Peyer's patch (tissue), 4 donors: ENCODE measurements at regions not wholly inside any gene's neighbourhood (a gene's known extent, or its start where the extent isn't known, plus 50 kb on each side); places are given as distances from the start of the nearest gene placed in this dataset.

ENCODE experiments used
- DNase-seq, 3 donors: peaks; one replicate each; pipeline ENCODE4 v3.0.0-alpha.2; 2017 to 2019
- H3K27ac ChIP-seq, 4 donors: fragments of 200-600 bp; sonication (generic); one replicate each; pipeline ENCODE4 v1.5.1; 2016 to 2019
- H3K27me3 ChIP-seq, 2 donors: fragments of 200-600 bp; sonication (generic); one replicate each; pipeline ENCODE4 v1.5.1; 2019
- H3K36me3 ChIP-seq, 3 donors: fragments of 200-600 bp; sonication (generic); one replicate each; pipeline ENCODE4 v1.5.1; 2016 to 2019
- H3K4me1 ChIP-seq, 4 donors: fragments of 200-600 bp; sonication (generic); one replicate each; pipeline ENCODE4 v1.5.1; 2016 to 2019
- H3K4me3 ChIP-seq, 4 donors: fragments of 200-600 bp; sonication (generic); 1 replicate in 3 of 4; 2 replicates in 1 of 4; pipeline ENCODE4 v1.5.1; 2016 to 2019; ENCODE audit warnings: mild to moderate bottlenecking in 1 of 4
- H3K9me3 ChIP-seq, 4 donors: fragments of 200-600 bp; sonication (generic); one replicate each; pipeline ENCODE4 v1.5.1; 2016 to 2019; ENCODE audit warnings: mild to moderate bottlenecking in 1 of 4
- POLR2A ChIP-seq, 2 donors: fragments of 450-650 bp; IDR thresholded peaks; one replicate each; pipeline ENCODE4 v1.5.1; 2017; ENCODE audit warnings: antibody characterized with exemption in 2 of 2, mild to moderate bottlenecking in 2 of 2, moderate library complexity in 2 of 2
- TF ChIP-seq, protein P1 (sequence below), 6 experiments: fragments of 450-650 bp in 4 of 6; fragments of 200-600 bp in 2 of 6; sonication (generic) in 1 of 6; IDR thresholded peaks; one replicate each; pipeline ENCODE4 v1.5.1; 2017 to 2019; ENCODE audit warnings: antibody characterized with exemption in 6 of 6, mild to moderate bottlenecking in 3 of 6, moderate library complexity in 1 of 6

DNA sequence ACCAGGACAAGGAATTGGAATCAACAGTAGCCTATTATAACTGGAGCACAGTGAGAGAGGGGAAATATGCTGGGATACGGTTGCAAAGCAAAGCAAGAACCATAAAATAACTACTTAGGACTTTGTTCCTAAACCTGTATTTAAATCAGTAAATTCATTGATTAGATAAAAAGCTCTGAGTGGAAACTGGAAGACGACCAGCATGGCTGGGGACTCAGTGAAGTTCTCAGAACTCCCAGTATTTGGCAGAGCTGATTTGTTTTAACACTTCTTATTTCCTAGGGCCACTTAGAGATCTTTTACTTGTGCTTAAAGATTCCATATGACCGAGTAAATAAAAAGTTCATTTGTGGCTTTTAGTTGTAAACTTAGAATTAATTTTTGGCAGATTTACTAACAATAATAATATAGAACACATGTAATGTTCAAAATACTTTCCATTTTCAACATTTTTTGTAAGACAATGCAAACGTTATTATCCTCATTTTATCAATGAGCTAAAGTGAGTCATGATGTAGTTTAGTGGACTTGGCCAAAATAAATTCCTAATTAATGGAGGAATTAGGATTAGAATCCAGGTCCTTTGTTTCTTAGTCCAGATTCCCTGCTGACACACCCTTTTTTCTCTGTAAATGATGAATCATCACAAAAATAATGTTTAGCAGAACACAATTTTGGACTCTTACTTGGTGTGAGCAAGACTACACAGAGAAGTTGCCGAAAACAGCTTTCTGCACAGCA is 392.9 kb downstream of the GJA1 start:
- H3K27ac ChIP-seq: no peak overlapping the region
- no peaks in the 10 kb centered on the region for H3K4me1 ChIP-seq
- H3K4me3 ChIP-seq: no peak overlapping the region
- H3K9me3 ChIP-seq: no peaks in the 10 kb centered on the region
- H3K27me3 ChIP-seq: no peaks in the 10 kb centered on the region
- no peaks in the 10 kb centered on the region for H3K36me3 ChIP-seq
- TF ChIP-seq, protein P1, sequence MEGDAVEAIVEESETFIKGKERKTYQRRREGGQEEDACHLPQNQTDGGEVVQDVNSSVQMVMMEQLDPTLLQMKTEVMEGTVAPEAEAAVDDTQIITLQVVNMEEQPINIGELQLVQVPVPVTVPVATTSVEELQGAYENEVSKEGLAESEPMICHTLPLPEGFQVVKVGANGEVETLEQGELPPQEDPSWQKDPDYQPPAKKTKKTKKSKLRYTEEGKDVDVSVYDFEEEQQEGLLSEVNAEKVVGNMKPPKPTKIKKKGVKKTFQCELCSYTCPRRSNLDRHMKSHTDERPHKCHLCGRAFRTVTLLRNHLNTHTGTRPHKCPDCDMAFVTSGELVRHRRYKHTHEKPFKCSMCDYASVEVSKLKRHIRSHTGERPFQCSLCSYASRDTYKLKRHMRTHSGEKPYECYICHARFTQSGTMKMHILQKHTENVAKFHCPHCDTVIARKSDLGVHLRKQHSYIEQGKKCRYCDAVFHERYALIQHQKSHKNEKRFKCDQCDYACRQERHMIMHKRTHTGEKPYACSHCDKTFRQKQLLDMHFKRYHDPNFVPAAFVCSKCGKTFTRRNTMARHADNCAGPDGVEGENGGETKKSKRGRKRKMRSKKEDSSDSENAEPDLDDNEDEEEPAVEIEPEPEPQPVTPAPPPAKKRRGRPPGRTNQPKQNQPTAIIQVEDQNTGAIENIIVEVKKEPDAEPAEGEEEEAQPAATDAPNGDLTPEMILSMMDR (IDR thresholded peaks at IDR 0.05): no peak
- no peak for TF ChIP-seq POLR2A (IDR thresholded peaks at IDR 0.05)
- DNase-seq: no peak

DNA sequence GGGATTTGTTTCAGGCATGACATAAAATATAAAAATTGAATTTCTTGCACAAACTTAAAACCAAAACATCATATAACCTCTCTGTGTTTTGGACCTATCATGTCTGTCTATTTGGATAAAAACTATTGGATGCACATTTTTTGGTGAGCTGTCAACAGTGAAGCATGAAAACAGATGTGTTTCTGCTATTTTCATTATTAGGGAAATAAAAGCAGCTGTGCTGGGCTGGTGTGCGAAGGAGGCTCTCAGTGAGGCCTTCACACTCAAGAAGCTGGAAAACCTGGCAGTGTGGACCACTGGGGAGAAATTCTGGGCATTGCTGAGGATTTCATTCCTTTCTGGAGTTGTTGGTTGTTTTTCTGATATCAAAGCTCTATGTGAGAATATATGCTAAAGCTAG is 395.3 kb downstream of the GJA1 start:
- H3K27ac ChIP-seq: no peak overlapping the region
- no peak for TF ChIP-seq POLR2A (IDR thresholded peaks at IDR 0.05)
- TF ChIP-seq, protein P1 (IDR thresholded peaks at IDR 0.05): no peak
- no peaks in the 10 kb centered on the region for H3K27me3 ChIP-seq
- DNase-seq: no peak
- H3K4me3 ChIP-seq: no peak overlapping the region
- no peaks in the 10 kb centered on the region for H3K36me3 ChIP-seq
- H3K4me1 ChIP-seq: no peaks in the 10 kb centered on the region
- no peaks in the 10 kb centered on the region for H3K9me3 ChIP-seq

DNA sequence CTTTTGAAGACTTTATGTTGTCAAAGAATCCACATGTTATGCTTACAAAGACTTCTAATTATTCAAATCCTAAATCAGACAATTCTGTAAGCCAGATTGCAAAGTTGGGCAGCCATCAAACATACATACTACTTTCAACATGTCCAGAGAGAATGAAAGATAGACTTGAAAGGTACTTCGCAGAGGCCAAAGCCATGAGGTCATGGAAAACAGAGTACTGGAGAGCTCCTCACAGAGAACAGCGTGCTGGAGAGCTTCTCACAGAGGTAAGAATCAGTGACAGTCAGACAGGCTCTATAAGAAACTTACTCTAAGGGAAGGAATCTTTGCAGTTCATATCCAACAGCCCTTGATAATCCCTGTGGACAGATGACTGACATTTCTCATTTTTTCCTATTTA is 400.2 kb downstream of the GJA1 start:
- no peak overlapping the region for H3K27ac ChIP-seq
- no peak overlapping the region for H3K4me3 ChIP-seq
- H3K9me3 ChIP-seq: no peaks in the 10 kb centered on the region
- H3K36me3 ChIP-seq: no peaks in the 10 kb centered on the region
- TF ChIP-seq, protein P1 (IDR thresholded peaks at IDR 0.05): no peak
- no peak for TF ChIP-seq POLR2A (IDR thresholded peaks at IDR 0.05)
- H3K27me3 ChIP-seq: no peaks in the 10 kb centered on the region
- no peaks in the 10 kb centered on the region for H3K4me1 ChIP-seq
- no peak for DNase-seq

- no peaks in the 10 kb centered on the region for H3K4me1 ChIP-seq
- TF ChIP-seq, protein P1 (IDR thresholded peaks at IDR 0.05): no peak
- DNase-seq: no peak
- no peaks in the 10 kb centered on the region for H3K36me3 ChIP-seq
- H3K27me3 ChIP-seq: no peaks in the 10 kb centered on the region
- H3K4me3 ChIP-seq: no peak overlapping the region
- no peaks in the 10 kb centered on the region for H3K9me3 ChIP-seq
- H3K27ac ChIP-seq: no peak overlapping the region
Measured at GRCh38 chr6:121837545-121838229, 402.2 kb downstream of the GJA1 start.

DNA sequence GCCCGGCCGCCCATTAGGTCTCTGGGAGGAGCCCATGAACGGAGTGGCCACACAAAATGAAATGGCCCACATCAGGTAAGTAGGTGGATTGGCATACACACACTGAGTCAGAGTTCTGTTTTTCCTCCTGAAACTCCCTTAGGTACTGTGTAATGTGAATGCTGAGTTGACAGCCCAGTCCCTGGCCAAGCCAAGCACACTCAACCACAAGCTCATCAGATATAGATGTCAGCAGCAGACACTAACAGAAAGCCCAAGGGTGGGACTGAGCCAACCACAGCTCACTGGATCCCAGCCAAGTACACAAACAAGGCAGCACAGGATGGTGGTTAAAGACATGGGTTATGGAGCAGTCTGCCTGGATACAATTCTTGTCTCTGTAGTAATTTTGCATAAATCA is 403.4 kb downstream of the GJA1 start:
- H3K27ac ChIP-seq: no peak overlapping the region
- DNase-seq: no peak
- no peaks in the 10 kb centered on the region for H3K9me3 ChIP-seq
- H3K27me3 ChIP-seq: no peaks in the 10 kb centered on the region
- no peaks in the 10 kb centered on the region for H3K4me1 ChIP-seq
- H3K4me3 ChIP-seq: no peak overlapping the region
- H3K36me3 ChIP-seq: no peaks in the 10 kb centered on the region
- TF ChIP-seq, protein P1 (IDR thresholded peaks at IDR 0.05): no peak
- no peak for TF ChIP-seq POLR2A (IDR thresholded peaks at IDR 0.05)
